AG09309 (cell line): ENCODE measurements at regions not wholly inside any gene's neighbourhood (a gene's known extent, or its start where the extent isn't known, plus 50 kb on each side); places are given as distances from the start of the nearest gene placed in this dataset.

Experiments
- DNase-seq: peaks from one replicate; pipeline ENCODE4 v3.0.0-alpha.2; 2010; ENCODE audit warnings: low read depth
- H3K4me3 ChIP-seq: 2 replicates; pipeline ENCODE4 v1.5.1; 2011; ENCODE audit warnings: mild to moderate bottlenecking, low read depth, low read length, moderate library complexity; ENCODE audit not compliant: control insufficient read depth
- CTCF ChIP-seq: IDR thresholded peaks from 2 replicates; pipeline ENCODE4 v1.5.1; 2011; ENCODE audit warnings: mild to moderate bottlenecking, low read depth, low read length, inconsistent platforms; ENCODE audit not compliant: insufficient read depth, control insufficient read depth; ENCODE audit errors: missing control alignments

- H3K4me3 ChIP-seq, result no peak overlapping the region
- no peak for TF ChIP-seq CTCF
- DNase-seq, result no peak
Observed at GRCh38 chr18:41244591-41245037, 710.4 kb upstream of the PIK3C3 start.

GRCh38 chr18:41237317-41237716, 717.7 kb upstream of the PIK3C3 start:
- no peak for TF ChIP-seq CTCF
- H3K4me3 ChIP-seq, result no peak overlapping the region
- no peak for DNase-seq

DNA sequence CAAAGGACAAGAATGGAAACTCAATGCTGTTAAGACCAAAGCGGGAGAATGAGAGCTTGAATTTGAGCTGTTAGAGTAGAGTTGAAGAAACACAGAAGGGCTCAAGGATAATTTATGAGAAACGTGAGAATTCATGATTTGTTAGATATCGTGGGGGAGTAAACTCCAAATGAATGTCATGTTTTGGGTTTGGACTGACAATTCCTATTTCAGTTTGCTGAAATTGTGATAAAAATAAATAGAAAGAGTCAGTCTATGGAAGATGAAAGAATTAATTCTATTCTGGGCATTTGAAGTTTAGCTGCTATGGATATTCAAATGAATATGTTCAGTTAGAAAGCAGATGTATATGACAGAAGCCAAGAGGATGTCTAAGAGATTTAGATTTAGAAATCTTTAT, 723.4 kb upstream of the PIK3C3 start:
- TF ChIP-seq CTCF, result no peak

DNA sequence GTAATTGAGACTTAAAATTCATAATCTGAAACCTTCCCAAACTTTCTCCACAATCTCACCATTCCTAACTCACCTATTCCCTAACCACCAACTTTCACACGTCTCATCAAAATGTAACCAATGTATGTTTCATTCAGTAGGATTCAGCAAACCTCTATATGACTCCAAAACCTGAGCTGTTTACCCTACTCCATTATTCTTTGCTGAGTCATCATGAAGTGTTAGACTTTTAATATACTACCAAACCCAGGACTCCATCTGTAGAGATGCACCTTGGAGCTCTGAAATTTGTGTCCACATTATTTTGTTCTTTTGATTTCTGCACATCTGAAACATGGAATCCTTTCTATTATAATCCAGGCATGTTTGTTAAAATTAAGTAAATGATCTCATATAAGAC, 727.0 kb upstream of the PIK3C3 start:
- no peak for DNase-seq
- TF ChIP-seq CTCF, result no peak
- H3K4me3 ChIP-seq, result no peak overlapping the region

More for the DNA sequence above, 723.4 kb upstream of the PIK3C3 start:
- DNase-seq, result no peak
- no peak overlapping the region for H3K4me3 ChIP-seq

DNA sequence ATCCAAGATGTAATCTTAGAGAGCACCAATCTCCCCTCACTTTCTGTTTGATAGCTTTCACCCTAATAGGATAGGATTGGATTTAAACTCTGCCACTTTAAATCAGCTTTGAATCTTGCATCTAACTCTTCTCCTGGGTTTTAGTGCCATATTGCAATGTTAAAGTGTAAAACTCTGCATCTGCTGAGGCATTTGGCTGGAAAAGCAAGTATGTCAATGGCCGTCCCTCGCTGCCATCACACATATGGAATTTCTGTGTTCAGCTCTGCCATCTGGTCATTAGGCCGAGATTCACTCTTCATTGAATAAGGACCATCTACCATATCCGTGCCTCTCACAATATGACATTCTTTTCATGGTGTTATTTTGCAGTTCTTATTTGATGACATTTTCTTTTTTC, 728.1 kb upstream of the PIK3C3 start:
- H3K4me3 ChIP-seq, result no peak overlapping the region

DNA sequence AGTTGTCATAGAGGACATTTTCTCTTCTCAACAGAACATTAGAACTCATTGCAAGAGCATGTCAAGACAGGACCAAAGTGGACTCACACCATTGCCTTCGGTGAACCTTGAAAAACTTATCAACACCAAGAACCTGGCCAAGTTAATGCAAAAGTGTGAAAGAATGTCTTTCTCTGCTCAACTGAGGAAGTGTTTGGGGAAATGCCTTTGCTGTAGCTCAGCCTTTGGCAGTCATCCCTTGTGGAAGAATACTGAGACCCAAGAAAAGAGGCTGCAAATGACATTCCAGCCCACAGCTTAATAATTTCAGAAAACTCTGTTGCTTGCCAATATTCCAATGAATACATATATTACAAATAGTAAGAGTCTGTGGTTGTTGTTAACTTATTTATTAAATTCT, 728.8 kb upstream of the PIK3C3 start:
- no peak overlapping the region for H3K4me3 ChIP-seq
- no peak for TF ChIP-seq CTCF
- DNase-seq, result no peak

More for the DNA sequence above, 728.1 kb upstream of the PIK3C3 start:
- no peak for TF ChIP-seq CTCF
- no peak for DNase-seq
